KMS-11 (cell line): ENCODE measurements at regions not wholly inside any gene's neighbourhood (a gene's known extent, or its start where the extent isn't known, plus 50 kb on each side); places are given as distances from the start of the nearest gene placed in this dataset.

Source experiments
- H2AFZ ChIP-seq: fragments of 200-600 bp; sonication (generic); 2 replicates; pipeline ENCODE4 v1.6.1; 2016; ENCODE audit warnings: antibody characterized with exemption, mixed run types, low read depth
- H3K27ac ChIP-seq: fragments of 200-600 bp; sonication (generic); 2 replicates; pipeline ENCODE4 v1.6.1; 2016; ENCODE audit warnings: mild to moderate bottlenecking, mixed run types
- H3K27me3 ChIP-seq: fragments of 200-600 bp; sonication (generic); 2 replicates; pipeline ENCODE4 v1.6.1; 2017; ENCODE audit warnings: mild to moderate bottlenecking, low read depth, mixed run types, moderate library complexity; ENCODE audit not compliant: insufficient read depth
- H3K36me3 ChIP-seq: fragments of 200-600 bp; sonication (generic); 2 replicates; pipeline ENCODE4 v1.6.1; 2017; ENCODE audit warnings: mild to moderate bottlenecking, mixed run types; ENCODE audit not compliant: insufficient read depth
- H3K4me1 ChIP-seq: fragments of 200-600 bp; sonication (generic); 2 replicates; pipeline ENCODE4 v1.6.1; 2016; ENCODE audit warnings: mild to moderate bottlenecking, low read depth, mixed run types; ENCODE audit not compliant: poor library complexity, severe bottlenecking
- H3K4me2 ChIP-seq: fragments of 200-600 bp; sonication (generic); 2 replicates; pipeline ENCODE4 v1.7.0; 2016; ENCODE audit warnings: mild to moderate bottlenecking, mixed run types
- H3K4me3 ChIP-seq: fragments of 200-600 bp; sonication (generic); IDR thresholded peaks from 2 replicates; pipeline ENCODE4 v1.6.1; 2017; ENCODE audit warnings: low read depth, low read length, mixed read lengths; ENCODE audit not compliant: insufficient read depth
- H3K79me2 ChIP-seq: fragments of 200-600 bp; sonication (generic); 2 replicates; pipeline ENCODE4 v1.6.1; 2016; ENCODE audit warnings: low read depth, mixed run types; ENCODE audit not compliant: insufficient read depth
- H3K9ac ChIP-seq: fragments of 200-600 bp; sonication (generic); 2 replicates; pipeline ENCODE4 v1.6.1; 2016; ENCODE audit warnings: mild to moderate bottlenecking, mixed run types
- H4K20me1 ChIP-seq: fragments of 200-600 bp; sonication (generic); 2 replicates; pipeline ENCODE4 v1.6.1; 2016; ENCODE audit warnings: mild to moderate bottlenecking, mixed run types; ENCODE audit not compliant: insufficient read depth
- CTCF ChIP-seq: fragments of 200-600 bp; sonication (generic); conservative IDR thresholded peaks from 2 replicates; pipeline ENCODE4 v1.6.1; 2017; ENCODE audit warnings: low read depth, mild to moderate bottlenecking, antibody characterized with exemption, low read length, moderate library complexity, mixed read lengths

GRCh38 chr1:194369060-194369459 is 1182.6 kb upstream of the B3GALT2 start:
- no peak overlapping the region for H3K4me2 ChIP-seq
- no peak overlapping the region for H3K4me3 ChIP-seq
- H3K4me1 ChIP-seq = peaks cover 7% of the 10 kb centered on the region
- no peak overlapping the region for H2AFZ ChIP-seq
- no peak for TF ChIP-seq CTCF
- no peaks in the 10 kb centered on the region for H3K79me2 ChIP-seq
- no peak overlapping the region for H3K27ac ChIP-seq
- no peaks in the 10 kb centered on the region for H3K36me3 ChIP-seq
- H4K20me1 ChIP-seq = no peaks in the 10 kb centered on the region
- H3K27me3 ChIP-seq = no peaks in the 10 kb centered on the region
- H3K9ac ChIP-seq = no peak overlapping the region

- Histone ChIP-seq H2AFZ (no peak overlapping the region), H3K36me3 (no peaks in the 10 kb centered on the region), H3K4me3 (no peak overlapping the region), H3K79me2 (no peaks in the 10 kb centered on the region), H3K4me2 (no peak overlapping the region), H3K9ac (no peak overlapping the region), H3K4me1 (peaks cover 7% of the 10 kb centered on the region), H3K27ac (no peak overlapping the region), H3K27me3 (no peaks in the 10 kb centered on the region), H4K20me1 (no peaks in the 10 kb centered on the region)
- TF ChIP-seq CTCF = no peak
Measured at GRCh38 chr1:194367121-194367520, 1180.7 kb upstream of the B3GALT2 start.

GRCh38 chr1:194366705-194367104 is 1180.3 kb upstream of the B3GALT2 start:
- Histone ChIP-seq H3K4me2 (no peak overlapping the region), H2AFZ (no peak overlapping the region), H3K4me1 (peaks cover 7% of the 10 kb centered on the region), H3K27me3 (no peaks in the 10 kb centered on the region), H3K9ac (no peak overlapping the region), H4K20me1 (no peaks in the 10 kb centered on the region), H3K4me3 (no peak overlapping the region), H3K36me3 (no peaks in the 10 kb centered on the region), H3K79me2 (no peaks in the 10 kb centered on the region), H3K27ac (no peak overlapping the region)
- no peak for TF ChIP-seq CTCF

GRCh38 chr1:194362327-194362726 is 1175.9 kb upstream of the B3GALT2 start:
- Histone ChIP-seq H4K20me1 (no peaks in the 10 kb centered on the region), H3K79me2 (no peaks in the 10 kb centered on the region), H3K9ac (no peak overlapping the region), H3K27ac (no peak overlapping the region), H3K4me3 (no peak overlapping the region), H3K4me1 (no peaks in the 10 kb centered on the region), H3K27me3 (no peaks in the 10 kb centered on the region), H3K36me3 (no peaks in the 10 kb centered on the region), H2AFZ (no peak overlapping the region), H3K4me2 (no peak overlapping the region)
- no peak for TF ChIP-seq CTCF
